Anterior cingulate cortex (tissue), 58 donors: ENCODE measurements at regions not wholly inside any gene's neighbourhood (a gene's known extent, or its start where the extent isn't known, plus 50 kb on each side); places are given as distances from the start of the nearest gene placed in this dataset.

ENCODE experiments used
- DNase-seq, 58 donors: peaks; one replicate each; lab custom pipeline; 2025; lab: John Stamatoyannopoulos, UW

DNA sequence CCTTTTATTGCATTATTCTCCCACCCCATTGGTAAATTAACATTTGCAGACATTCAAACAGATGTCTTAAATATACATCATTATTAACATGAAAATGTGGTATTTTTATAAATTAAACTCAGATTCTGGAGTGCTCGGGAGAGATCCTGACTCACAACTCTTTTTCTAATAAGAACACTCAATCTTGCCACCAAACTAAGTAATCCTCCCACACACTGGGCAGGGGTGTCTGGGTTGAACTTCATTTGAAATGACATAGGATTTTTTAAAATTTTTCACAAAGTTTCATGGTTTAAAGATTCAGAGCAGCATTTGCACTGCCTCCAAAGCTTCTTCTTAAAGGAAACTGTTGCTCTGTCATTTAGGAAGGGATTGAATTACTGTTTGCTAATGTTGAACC lies 754.3 kb downstream of the MECOM start:
- DNase-seq = no peak

DNA sequence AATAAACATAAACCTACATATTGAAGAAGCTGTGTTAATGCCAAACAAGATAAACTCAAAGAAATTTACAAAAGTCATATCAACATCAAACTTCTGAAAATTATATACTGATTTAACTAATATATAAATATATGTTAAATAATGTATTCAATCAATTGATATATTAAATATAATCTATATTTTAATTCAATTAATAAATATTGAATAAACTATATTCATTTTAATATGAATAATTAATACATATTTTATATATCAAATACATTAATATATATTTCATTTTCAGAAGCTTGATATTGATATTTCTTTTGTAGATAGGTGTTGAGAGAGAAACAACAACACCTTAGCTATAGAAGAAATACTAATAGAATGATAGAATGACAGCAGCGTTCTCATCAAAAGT lies 768.1 kb downstream of the MECOM start:
- no peak for DNase-seq

DNA sequence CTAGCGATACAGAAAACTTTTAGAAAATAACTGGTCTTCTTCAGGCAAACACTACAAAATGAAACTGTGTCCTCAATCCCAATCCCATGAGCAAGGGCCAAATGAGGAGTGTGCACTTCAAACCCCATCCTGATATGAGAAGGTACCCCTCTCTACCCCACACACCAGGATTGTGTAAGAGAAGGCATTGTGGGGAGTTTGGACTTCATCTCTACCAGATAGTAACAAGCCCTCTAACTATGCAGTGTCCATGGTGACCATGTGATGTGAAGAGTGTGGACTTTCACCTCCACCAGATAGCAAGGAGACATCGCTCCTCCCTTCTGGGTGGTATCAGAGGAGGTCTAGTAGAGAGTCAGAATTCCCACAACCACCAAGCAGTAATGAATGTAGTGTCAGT lies 769.3 kb downstream of the MECOM start:
- DNase-seq = no peak

DNA sequence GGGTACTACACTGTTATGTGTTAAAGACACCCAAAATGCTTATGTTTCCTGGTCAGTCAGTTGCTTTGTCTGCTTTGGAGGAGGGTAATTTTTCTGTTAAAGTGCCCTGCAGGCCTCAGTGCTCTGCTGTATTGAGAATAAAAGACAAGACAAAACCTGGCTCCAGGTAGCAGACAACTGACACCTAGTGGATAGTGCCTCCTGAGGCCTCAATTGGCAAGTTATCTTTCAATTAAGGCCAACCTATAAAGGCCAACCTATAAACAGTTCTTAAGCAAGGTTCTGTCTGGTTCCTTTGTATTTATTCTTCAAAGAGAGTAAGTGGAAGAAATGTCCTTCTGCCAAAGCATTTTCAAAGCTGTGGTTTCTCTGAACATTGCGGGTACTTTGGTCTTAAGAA lies 773.8 kb downstream of the MECOM start:
- DNase-seq = no peak

DNA sequence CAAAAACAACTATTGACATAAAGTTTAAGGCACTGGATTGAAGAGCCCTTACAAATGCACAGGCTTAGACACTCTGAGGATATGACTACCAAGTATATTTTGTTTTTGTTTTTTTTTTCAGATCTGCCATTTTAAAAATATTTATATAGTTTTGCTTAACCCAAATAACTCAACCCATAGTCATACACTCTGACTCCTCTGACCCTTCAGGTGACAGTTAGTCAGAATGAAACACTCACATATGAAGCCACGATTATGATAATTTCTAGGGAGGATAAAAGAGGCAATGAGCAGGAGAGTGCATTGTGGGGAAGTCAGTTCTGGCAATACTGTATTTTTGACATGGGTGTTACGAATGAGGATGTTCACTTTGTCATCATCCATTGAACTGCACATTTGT lies 774.7 kb downstream of the MECOM start:
- no peak for DNase-seq

DNA sequence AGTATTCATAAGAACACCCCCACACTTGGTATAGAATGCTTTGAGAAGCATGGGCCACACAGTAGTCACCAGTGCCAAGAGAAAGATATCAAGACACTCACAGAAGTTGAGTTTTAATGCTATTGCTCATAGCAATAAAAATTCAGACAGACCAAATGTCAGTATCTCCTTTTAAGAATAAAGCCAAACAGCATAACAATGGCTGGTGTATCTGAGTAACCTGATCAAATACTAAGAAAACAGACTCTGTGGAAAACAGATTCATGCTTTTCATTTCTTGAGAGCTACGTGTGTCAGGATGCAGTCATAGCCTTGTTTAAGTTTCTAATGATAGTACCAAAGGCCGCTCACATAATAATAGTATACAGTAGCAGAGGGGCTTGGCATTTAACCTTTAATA lies 778.5 kb downstream of the MECOM start:
- no peak for DNase-seq

DNA sequence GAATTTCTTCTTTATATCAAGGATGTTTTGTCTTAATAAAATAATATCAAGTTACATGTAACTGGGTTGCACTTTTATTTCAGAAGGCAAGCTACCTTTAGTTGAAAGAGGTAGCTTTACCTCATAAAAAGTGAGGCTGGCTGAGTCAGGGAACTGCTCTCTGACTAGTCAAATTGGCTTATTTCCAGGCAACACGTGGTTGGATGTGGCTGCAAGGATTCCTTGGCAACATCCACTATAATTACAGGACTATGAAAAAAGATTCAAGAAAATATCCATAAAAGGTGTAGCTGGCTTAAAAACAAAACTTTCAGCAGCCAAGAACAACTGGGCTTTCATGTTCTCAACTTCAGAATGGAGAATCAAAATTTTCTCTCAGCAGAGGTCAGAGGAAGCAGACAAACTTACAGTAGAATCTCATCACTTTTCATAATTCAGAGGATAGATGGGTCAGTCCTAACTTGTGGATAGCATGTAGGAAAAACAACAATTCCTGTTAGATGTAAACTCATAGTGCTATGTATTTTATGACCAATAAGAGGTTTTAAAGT lies 779.1 kb downstream of the MECOM start:
- DNase-seq = peak in 1 of 58 donors; percentile 1

DNA sequence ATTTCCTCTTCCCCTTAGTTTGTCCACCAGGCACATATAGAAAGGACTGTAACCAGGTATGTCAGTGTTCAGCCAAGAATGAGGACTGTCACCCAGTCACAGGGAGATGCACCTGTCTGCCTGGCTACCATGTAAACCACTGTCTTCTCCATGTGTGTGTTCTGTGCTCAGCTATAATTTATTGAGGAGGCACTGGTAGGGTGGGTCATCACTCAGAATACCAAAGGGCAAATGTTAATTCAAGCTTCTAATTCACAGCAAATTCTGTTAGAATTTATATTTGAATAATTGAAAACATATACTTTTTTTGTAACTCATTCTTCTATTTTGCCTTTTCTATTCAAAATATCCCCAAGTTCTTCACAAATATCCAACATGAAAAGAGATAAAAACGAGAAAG lies 780.4 kb downstream of the MECOM start:
- DNase-seq = no peak

DNA sequence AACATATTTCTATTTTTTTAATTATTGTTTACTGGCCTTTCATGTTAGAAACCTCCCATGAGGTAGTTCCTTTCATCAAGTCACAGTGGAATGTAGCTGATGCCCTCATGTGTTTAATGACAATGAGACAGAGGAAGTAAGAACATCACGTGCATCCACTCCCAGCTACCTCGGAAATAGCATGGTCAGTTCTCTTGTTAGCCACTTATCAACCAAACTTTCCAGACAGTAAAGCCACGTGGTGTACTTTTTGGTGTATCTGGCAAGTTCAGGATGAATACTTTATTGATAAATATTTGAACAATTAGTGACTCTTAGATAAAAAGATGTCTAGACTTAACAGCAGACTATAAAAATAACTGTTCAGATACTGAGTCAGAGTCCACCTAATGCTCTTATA lies 781.7 kb downstream of the MECOM start:
- DNase-seq = no peak

DNA sequence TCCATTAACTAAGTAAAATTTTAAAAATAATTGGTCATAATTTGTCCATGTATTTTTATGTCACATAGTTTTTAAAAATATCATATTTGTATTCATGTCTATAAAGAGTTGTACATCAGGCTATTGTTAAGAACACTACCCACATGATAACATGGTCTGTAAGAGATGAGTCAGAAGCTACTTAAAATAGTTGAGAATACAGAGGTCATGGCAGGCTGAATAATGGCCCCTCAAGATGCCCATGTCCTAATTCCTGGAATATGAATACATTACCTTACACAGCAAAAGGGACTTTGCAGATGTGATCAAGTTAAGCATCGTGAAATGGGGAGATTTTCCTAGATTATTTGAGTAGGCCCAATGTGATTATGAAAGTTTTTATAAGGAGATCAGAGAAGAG lies 782.9 kb upstream of the GOLIM4 start:
- no peak for DNase-seq

DNA sequence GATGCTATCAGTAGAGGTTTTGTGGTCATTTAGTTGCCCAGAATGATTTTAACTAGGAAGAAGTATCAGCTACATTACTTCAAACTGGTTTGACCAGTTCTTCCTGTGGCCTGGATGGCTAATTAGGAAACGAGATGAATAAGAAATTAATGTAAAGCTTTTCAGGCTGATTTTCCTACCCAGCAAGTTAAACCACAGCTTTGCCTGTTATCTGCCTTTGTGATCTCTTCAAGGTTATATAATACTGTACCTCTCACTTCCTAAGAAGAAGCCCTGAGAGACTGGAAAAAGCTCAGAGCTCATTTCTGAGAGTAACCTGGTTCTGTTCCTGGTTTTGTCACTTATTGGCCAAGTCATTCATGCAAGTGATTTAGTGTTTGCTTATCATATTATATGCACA lies 782.2 kb upstream of the GOLIM4 start:
- no peak for DNase-seq

DNA sequence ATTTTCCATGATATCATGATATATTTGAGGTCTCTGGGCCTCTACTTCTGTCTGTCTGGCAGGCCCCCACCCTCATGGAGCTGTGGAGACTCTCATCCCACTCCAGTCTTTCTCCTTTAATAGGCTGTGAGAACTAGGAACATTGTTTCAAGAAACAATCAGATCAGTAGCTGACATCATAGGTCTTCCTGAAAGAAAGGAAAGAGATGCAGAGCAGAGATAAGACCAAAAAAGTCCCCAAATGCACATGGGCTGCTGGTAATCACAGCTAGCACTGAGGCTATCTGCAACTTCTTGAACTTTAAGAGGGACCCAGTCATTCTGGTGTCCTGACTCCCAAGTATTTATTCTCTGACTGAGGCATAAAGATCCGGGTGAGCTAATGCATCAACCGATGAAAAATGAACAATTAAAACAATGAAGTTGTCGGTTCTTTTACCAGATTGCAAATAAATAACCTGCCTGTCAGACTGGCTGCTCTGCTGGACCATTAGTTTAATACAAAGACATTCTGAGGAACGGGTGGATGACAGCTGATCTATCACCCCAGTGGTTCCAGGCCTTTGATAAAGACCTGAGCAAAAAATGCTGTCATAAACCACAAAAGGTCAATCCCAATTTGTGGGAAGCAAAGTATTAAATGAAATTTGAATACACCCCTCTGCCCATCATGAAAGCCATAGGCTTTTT lies 780.8 kb upstream of the GOLIM4 start:
- no peak for DNase-seq

DNA sequence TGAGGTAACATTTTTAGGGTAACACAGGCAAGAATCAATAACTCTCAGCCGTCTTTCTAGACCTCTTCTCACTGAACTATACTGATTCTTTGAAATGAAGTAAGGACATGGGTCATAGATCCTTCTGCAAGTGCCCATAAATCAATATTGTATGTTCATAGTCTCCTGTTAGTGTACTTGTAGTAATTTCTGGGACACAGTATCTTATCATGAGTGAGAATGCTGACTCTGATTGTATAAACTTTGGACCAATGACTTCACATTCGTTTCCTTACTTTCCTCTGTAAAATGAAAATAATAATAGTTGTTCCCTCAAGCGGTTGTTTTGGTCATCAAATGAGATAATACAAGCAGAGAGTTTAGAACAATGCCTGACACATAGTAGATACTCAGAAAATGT lies 777.1 kb upstream of the GOLIM4 start:
- no peak for DNase-seq

DNA sequence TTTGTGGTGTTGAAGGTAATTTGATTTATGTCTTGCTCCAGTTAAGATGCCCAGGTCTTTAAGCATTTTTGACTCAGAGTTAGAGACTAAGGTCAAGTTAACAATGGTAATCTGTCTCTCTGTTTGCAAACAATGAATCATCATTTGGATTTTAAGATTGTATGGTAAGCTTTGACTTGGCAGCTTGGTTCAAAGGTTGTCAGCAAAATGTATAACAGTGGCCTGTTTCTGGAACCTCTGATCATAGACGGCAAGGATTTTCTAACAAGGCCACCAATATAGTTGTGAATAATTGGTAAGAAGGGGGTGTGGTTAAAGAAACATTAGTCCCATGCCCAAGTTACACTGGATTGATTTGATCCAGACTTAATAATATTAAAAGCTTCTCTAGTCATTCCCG lies 775.2 kb upstream of the GOLIM4 start:
- no peak for DNase-seq

DNA sequence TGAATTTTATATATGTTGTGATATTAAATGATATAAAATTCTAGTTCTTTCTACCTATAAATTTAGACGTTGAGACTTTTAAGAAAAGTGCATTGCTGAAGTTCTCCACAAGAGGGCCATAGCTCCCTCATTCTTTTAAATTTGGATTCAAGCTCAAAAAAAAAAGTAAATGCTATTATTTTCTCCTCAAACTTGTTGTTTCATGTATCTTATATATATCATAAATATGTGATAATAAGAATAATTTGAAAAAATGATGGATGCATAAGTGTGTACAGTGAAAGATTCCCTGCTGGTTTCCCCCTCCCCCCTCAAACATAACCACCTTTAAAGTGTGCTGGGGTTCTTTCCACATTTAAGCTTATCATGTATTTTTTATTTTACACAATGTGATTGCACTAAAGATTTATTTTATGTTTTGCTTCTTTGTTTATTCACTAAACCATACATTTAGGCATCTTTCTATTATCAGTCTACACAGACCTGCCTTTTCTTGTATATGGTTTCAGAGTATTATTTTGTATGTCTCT lies 769.4 kb upstream of the GOLIM4 start:
- no peak for DNase-seq

DNA sequence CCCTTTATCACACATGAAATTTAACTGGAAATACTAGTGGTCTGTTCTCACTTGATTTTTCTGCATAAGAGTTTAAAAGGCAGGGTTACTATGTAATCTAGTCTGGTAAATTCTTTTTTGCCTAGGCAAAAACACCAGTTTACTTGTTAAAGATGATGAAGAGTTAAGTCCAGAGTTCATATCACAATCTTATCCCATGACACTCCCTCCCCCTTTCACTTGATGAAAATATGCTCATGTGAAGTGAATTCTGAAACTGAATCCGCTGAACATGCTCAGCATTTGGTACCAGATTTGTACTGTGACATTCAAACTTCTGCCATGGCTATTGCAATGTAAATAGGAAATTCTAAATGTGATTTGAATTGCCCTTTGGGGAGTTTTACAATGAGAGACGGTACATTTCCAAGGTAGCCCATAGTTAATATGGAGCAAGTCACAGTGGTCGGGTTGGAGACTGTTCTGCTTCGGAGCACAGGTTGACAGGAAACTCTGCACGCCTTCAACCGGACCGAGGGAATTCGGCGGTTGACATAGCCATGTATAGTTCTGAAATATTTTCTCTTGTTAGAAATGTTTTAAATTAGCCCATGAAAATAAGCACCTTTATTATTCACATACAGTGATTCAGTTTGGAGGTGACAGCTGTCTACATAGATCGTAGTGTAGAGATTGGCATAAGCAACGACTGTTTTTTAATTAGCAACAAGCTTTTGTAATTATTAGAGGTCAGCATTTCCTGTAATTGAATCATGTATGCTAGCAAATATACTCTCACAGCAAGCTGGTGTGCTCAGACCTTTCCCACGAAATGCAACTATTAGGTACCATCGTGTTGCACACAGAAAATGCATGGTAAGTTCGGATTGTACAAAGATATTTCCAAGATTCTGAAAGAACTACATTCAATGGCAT lies 768.6 kb upstream of the GOLIM4 start:
- DNase-seq = no peak

DNA sequence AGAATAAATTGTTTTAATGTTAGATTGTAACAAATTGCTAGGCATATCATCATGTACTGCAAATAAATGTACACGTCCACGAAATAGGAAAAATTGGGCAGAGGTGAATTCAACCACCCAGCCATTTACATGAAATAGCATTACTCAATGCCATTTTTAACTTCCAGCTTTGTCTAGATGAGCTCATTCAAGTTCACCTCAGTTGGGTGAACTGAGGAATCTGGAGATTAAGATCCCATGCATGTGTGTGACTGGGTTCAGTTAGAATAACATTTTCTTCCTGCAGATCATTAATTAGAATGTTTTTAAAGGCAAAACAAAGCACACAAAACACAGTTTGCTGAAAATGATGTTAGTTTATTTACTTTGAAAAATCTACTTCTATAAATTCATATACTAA lies 767.8 kb upstream of the GOLIM4 start:
- no peak for DNase-seq

DNA sequence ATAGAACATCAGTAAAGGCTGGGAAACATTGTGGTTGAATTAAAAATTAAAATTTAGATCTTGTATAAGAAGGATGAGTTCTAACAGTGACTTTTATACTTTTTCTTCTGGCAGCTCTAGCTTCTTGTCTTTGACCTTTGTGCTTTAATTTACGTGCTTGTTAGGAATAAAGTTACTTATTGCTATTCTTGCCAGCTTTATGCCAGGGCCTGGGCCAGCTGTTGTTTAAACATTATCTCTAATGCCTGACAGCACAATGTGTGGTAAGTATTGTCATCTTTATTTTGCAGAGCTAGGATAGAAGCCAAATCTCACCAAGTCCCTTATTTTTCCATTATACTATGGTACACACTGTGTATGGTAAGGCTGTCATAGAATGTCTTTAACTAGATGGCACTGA lies 766.7 kb upstream of the GOLIM4 start:
- DNase-seq = no peak

DNA sequence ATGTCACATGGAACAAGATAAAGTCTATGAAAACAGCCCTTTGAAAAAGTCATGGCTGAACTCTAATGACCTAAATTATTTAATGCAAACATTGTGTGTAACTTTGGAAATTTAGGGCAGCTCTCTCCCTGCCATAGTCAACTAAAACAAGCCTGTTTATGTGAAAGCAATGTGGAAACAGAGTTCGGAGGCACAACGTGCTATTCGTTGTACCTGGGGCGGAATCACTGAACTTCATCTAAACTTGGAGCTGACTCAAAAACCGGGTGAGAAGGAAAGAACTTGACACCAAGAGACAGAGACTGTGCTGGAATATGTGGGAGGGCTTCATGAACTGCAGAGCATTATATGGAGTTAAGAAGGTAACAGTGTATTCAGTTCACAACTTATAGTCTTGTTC lies 764.9 kb upstream of the GOLIM4 start:
- no peak for DNase-seq

DNA sequence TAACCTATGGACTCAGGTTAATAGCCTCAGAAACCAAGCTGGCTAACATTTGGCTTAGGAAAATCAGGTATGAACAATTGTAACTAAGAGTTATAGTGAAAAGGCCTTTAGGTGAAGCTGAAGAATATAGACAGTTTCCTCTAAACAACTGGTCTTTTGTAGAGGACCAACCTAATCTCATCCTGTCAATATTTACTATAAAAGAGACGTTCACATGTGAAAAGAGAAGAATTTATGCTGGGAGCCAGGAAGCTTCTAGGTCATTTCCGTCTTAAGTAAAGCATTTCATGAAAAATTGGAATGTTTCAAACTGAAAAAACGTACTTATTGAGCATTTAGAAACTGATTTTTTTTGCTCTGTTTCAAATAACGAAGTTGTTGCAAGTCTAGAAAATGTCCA lies 764.3 kb upstream of the GOLIM4 start:
- DNase-seq = no peak

DNA sequence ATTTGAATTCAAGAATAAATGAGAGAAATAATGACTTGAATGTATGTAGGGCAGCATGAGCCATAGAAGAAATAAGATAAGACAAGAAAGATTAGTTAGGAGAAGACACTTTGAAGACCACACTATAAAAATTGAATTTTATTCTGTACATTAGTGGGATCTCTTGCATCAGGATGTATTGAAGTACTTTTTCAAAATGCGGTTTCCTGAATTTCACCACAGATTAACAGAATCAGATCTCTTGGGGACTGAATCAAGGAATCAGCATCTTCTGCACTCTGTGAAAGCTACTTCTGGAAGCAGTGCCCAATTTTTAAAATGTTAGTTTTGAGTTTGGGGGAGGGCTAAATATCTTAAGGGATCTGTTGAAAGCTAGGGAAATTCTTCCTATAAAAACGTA lies 763.9 kb upstream of the GOLIM4 start:
- DNase-seq = no peak

DNA sequence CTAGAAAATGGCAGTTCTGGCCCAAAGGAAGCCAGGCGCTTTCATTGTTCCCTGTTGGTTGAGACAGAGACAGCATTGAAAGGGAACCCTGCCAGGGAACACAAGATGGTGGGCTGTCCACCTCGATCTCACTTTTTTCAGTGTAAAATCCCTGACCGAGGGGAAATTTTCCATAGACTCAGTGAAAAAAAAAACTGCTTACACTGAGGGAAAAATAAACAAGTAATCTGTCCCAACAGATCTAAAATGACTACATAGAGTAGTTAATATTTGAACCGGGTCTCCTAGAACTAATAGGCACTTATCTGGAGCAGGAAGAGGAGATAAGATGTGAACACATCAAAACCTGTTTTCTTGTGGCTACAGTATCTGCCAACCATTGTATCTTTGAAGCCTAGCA lies 763.4 kb upstream of the GOLIM4 start:
- DNase-seq = no peak
